ENCODE measurements at regions not wholly inside any gene's neighbourhood (a gene's known extent, or its start where the extent isn't known, plus 50 kb on each side); places are given as distances from the start of the nearest gene placed in this dataset.

DNA sequence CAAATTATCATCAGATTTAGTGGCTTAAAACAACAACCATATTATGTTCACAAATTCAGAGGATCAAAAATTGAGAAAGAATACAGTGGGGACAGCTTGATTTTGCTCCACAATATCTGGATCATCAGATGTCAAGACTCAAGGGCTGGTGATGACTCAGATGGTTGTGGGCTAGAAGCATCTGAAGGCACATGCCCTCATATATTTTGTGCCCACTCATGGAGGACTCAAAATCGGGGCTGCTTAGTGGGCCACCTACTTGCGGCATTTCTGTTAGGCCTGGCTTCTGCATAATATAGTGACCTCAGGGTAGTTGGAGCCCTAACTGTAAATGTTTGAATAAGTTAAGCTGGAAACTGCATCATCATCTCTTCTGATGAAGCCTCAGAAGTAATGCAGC is 584.5 kb downstream of the SLC16A7 start:
- Histone ChIP-seq H3K4me2 (replicated peaks; ENCODE audit: extremely low read depth, low read length, poor library complexity, severe bottlenecking) (no peak overlapping the region), H2AFZ (ENCODE audit: insufficient read depth, low read depth, low read length, poor library complexity, severe bottlenecking) (no peak overlapping the region), H4K20me1 (ENCODE audit: insufficient read depth, low read length) (no peaks in the 10 kb centered on the region), H3K9ac (ENCODE audit: insufficient read depth, low read length, poor library complexity, severe bottlenecking) (no peak overlapping the region), H3K4me1 (ENCODE audit: control insufficient read depth in 1 of 2, insufficient read depth in 2 of 2, low read length in 2 of 2) (no peaks in the 10 kb centered on the region), H3K4me3 (replicated peaks in 1 of 3; ENCODE audit: low read depth in 2 of 3, low read length in 3 of 3) (no peak overlapping the region), H3K36me3 (replicated peaks in 1 of 2; ENCODE audit: control insufficient read depth in 1 of 2, insufficient read depth in 2 of 2, low read length in 2 of 2) (no peaks in the 10 kb centered on the region), H3K9me3 (replicated peaks in 1 of 2; ENCODE audit: control insufficient read depth in 1 of 2, insufficient read depth in 1 of 2, low read length in 2 of 2) (peaks cover 0 to 5% of the 10 kb centered on the region in 2 donors), H3K27me3 (ENCODE audit: control insufficient read depth in 2 of 2, insufficient read depth in 2 of 2, low read length in 2 of 2) (no peaks in the 10 kb centered on the region), H3K79me2 (ENCODE audit: insufficient read depth, low read length) (no peaks in the 10 kb centered on the region), H3K27ac (ENCODE audit: low read depth in 1 of 2, low read length in 2 of 2) (no peak overlapping the region)
- Mint-ChIP-seq H3K36me3 (no peaks in the 10 kb centered on the region), H3K27me3 (ENCODE audit: low read depth in 3 of 3) (no peaks in the 10 kb centered on the region), H3K27ac (no peak overlapping the region), H3K4me3 (no peak overlapping the region), H3K4me1 (no peaks in the 10 kb centered on the region), H3K9me3 (peaks cover 0 to 9% (median 3%) of the 10 kb centered on the region in 7 donors)
- WGBS (ENCODE audit: insufficient coverage): 94% methylated on average over 2 of the region's 2 CpGs
- intact Hi-C loops (cut with micrococcal nuclease): no loop called here
- no peak for DNase-seq
- TF ChIP-seq, protein P1, sequence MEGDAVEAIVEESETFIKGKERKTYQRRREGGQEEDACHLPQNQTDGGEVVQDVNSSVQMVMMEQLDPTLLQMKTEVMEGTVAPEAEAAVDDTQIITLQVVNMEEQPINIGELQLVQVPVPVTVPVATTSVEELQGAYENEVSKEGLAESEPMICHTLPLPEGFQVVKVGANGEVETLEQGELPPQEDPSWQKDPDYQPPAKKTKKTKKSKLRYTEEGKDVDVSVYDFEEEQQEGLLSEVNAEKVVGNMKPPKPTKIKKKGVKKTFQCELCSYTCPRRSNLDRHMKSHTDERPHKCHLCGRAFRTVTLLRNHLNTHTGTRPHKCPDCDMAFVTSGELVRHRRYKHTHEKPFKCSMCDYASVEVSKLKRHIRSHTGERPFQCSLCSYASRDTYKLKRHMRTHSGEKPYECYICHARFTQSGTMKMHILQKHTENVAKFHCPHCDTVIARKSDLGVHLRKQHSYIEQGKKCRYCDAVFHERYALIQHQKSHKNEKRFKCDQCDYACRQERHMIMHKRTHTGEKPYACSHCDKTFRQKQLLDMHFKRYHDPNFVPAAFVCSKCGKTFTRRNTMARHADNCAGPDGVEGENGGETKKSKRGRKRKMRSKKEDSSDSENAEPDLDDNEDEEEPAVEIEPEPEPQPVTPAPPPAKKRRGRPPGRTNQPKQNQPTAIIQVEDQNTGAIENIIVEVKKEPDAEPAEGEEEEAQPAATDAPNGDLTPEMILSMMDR (IDR thresholded peaks at IDR 0.05): no peak

DNA sequence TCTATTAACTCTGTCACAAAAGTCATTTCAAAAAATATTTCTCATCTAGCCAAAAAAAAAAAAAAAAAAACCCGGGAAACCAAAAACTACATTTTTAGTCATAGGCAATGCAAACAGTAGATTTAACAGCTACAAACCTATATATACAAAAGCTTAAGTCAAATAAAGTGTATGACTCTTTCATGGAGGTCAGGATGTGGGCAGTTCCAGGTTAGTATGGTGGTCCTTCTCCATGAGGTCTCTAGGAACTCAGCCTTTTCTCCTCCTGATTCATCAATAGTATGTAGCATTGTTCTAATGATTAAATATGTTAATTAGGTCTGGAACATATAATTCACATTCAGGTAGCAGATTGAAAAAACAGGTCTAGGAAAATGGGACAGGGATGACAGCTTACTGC is 586.5 kb downstream of the SLC16A7 start:
- Mint-ChIP-seq H3K4me3 (no peak overlapping the region), H3K27ac (no peak overlapping the region)

More for the DNA sequence above, 586.5 kb downstream of the SLC16A7 start:
- Histone ChIP-seq H3K9ac (ENCODE audit: insufficient read depth, low read length, poor library complexity, severe bottlenecking) (no peak overlapping the region), H3K4me3 (replicated peaks in 1 of 3; ENCODE audit: low read depth in 2 of 3, low read length in 3 of 3) (no peak overlapping the region), H3K4me1 (ENCODE audit: control insufficient read depth in 1 of 2, insufficient read depth in 2 of 2, low read length in 2 of 2) (no peaks in the 10 kb centered on the region), H3K79me2 (ENCODE audit: insufficient read depth, low read length) (no peaks in the 10 kb centered on the region), H2AFZ (ENCODE audit: insufficient read depth, low read depth, low read length, poor library complexity, severe bottlenecking) (no peak overlapping the region), H3K9me3 (replicated peaks in 1 of 2; ENCODE audit: control insufficient read depth in 1 of 2, insufficient read depth in 1 of 2, low read length in 2 of 2) (peaks cover 0 to 5% of the 10 kb centered on the region in 2 donors), H3K27me3 (ENCODE audit: control insufficient read depth in 2 of 2, insufficient read depth in 2 of 2, low read length in 2 of 2) (no peaks in the 10 kb centered on the region), H4K20me1 (ENCODE audit: insufficient read depth, low read length) (no peaks in the 10 kb centered on the region), H3K27ac (ENCODE audit: low read depth in 1 of 2, low read length in 2 of 2) (no peak overlapping the region), H3K4me2 (replicated peaks; ENCODE audit: extremely low read depth, low read length, poor library complexity, severe bottlenecking) (no peak overlapping the region), H3K36me3 (replicated peaks in 1 of 2; ENCODE audit: control insufficient read depth in 1 of 2, insufficient read depth in 2 of 2, low read length in 2 of 2) (no peaks in the 10 kb centered on the region)
- no peaks in the 10 kb centered on the region for H3K4me1 Mint-ChIP-seq
- no peaks in the 10 kb centered on the region for H3K36me3 Mint-ChIP-seq
- whole genome bisulfite sequencing (ENCODE audit: insufficient coverage): no CpG with 5 or more reads among the region's 1 CpG
- H3K27me3 Mint-ChIP-seq (ENCODE audit: low read depth in 3 of 3): no peaks in the 10 kb centered on the region
- DNase-seq: no peak
- peaks cover 0 to 12% (median 4%) of the 10 kb centered on the region in 7 donors for H3K9me3 Mint-ChIP-seq
- TF ChIP-seq, protein P1 (IDR thresholded peaks at IDR 0.05): no peak
- intact Hi-C loops (cut with micrococcal nuclease): no loop called here

Data from CD14-positive monocyte (primary cell).